OCI-LY1 (cell line): ENCODE measurements at regions not wholly inside any gene's neighbourhood (a gene's known extent, or its start where the extent isn't known, plus 50 kb on each side); places are given as distances from the start of the nearest gene placed in this dataset.

Experiments used
- H2AFZ ChIP-seq: fragments of 200-600 bp; sonication (generic), shearing (Covaris generic); 2 replicates; pipeline ENCODE4 v1.6.0; 2014; ENCODE audit warnings: antibody characterized with exemption, mild to moderate bottlenecking, low read length
- H3F3A ChIP-seq: fragments of 200-600 bp; sonication (generic), shearing (Covaris generic); 2 replicates; pipeline ENCODE4 v1.6.0; 2014; ENCODE audit warnings: mild to moderate bottlenecking, antibody characterized with exemption, low read length, moderate library complexity; ENCODE audit not compliant: insufficient read depth
- H3K27ac ChIP-seq: fragments of 200-600 bp; sonication (generic); 2 replicates; pipeline ENCODE4 v1.5.1; 2014; ENCODE audit warnings: low read length, mixed run types, mild to moderate bottlenecking, low read depth; ENCODE audit not compliant: poor library complexity, severe bottlenecking
- H3K27me3 ChIP-seq: fragments of 200-600 bp; sonication (generic); 2 replicates; pipeline ENCODE4 v1.6.0; 2014; ENCODE audit warnings: antibody characterized with exemption, mild to moderate bottlenecking, low read length, moderate library complexity; ENCODE audit not compliant: insufficient read depth
- H3K36me3 ChIP-seq: fragments of 200-600 bp; sonication (generic); 2 replicates; pipeline ENCODE4 v1.6.1; 2014; ENCODE audit warnings: mild to moderate bottlenecking, antibody characterized with exemption, low read length, moderate library complexity, mixed read lengths; ENCODE audit not compliant: insufficient read depth
- H3K4me1 ChIP-seq: fragments of 200-600 bp; sonication (generic); 2 replicates; pipeline ENCODE4 v1.5.1; 2014; ENCODE audit warnings: mild to moderate bottlenecking, low read length, moderate library complexity; ENCODE audit not compliant: insufficient read depth, severe bottlenecking
- H3K4me2 ChIP-seq: fragments of 200-600 bp; sonication (generic), shearing (Covaris generic); 2 replicates; pipeline ENCODE4 v1.6.1; 2014; ENCODE audit warnings: low read length
- H3K4me3 ChIP-seq: fragments of 200-600 bp; sonication (generic); 2 replicates; pipeline ENCODE4 v1.5.1; 2014; ENCODE audit warnings: low read length, low read depth, mild to moderate bottlenecking, mixed read lengths; ENCODE audit not compliant: poor library complexity, severe bottlenecking
- H3K79me2 ChIP-seq: fragments of 200-600 bp; shearing (Covaris generic); 2 replicates; pipeline ENCODE4 v1.6.1; 2016; ENCODE audit warnings: mixed run types, low read length, mixed read lengths; ENCODE audit not compliant: insufficient read depth
- H3K9ac ChIP-seq: fragments of 200-600 bp; sonication (generic), shearing (Covaris generic); 2 replicates; pipeline ENCODE4 v1.6.1; 2014; ENCODE audit warnings: mild to moderate bottlenecking, low read length, mixed read lengths
- H3K9me2 ChIP-seq: fragments of 200-600 bp; sonication (generic), shearing (Covaris generic); 2 replicates; pipeline ENCODE4 v1.6.1; 2014; ENCODE audit warnings: low read depth, mild to moderate bottlenecking, low read length, mixed read lengths
- H3K9me3 ChIP-seq: fragments of 200-600 bp; shearing (Covaris generic); 2 replicates; pipeline ENCODE4 v1.6.1; 2014; ENCODE audit warnings: low read length, mixed read lengths
- H4K20me1 ChIP-seq: fragments of 200-600 bp; sonication (generic), shearing (Covaris generic); 2 replicates; pipeline ENCODE4 v1.6.0; 2016; ENCODE audit warnings: mild to moderate bottlenecking, low read length; ENCODE audit not compliant: insufficient read depth
- EZH2 ChIP-seq: fragments of 200-600 bp; sonication (generic), shearing (Covaris generic); IDR thresholded peaks from 2 replicates; pipeline ENCODE4 v1.8.0; 2017; ENCODE audit warnings: borderline replicate concordance, mixed run types, mild to moderate bottlenecking, antibody characterized with exemption, low read length, moderate library complexity, mixed read lengths
- TF ChIP-seq, protein P1 (sequence below): fragments of 200-600 bp; sonication (generic), shearing (Covaris generic); IDR thresholded peaks from 2 replicates; pipeline ENCODE4 v1.5.1; 2017; ENCODE audit warnings: mild to moderate bottlenecking, antibody characterized with exemption, low read length, moderate library complexity, mixed read lengths

DNA sequence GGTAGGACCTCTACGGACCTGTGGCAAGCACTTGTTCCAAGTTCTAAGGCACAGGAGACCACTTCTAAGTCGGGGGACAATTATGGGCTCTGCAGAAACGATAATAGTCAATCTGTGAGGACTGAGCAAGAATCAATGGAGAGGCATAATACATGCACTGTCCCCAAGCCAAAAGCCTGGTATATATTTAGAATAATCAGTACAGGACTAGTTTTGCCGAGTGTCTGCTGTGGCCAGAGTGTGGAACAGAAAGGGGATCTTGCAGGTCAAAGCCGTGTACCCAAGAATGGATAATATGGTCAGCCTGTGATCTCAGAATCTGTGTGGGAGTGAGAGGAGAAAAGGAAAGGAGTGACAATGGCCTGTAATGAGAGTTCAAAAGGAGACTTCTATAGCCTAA lies 80.2 kb upstream of the GNAO1 start:
- Histone ChIP-seq H2AFZ (no peak overlapping the region), H3K79me2 (no peaks in the 10 kb centered on the region), H3K27ac (no peak overlapping the region), H3K4me2 (no peak overlapping the region), H3K4me1 (no peaks in the 10 kb centered on the region), H3K9me2 (no peaks in the 10 kb centered on the region), H3F3A (no peaks in the 10 kb centered on the region), H3K36me3 (no peaks in the 10 kb centered on the region), H3K9me3 (no peaks in the 10 kb centered on the region), H3K27me3 (no peaks in the 10 kb centered on the region), H3K4me3 (no peak overlapping the region), H4K20me1 (no peaks in the 10 kb centered on the region), H3K9ac (no peak overlapping the region)
- TF ChIP-seq EZH2: no peak
- TF ChIP-seq, protein P1, sequence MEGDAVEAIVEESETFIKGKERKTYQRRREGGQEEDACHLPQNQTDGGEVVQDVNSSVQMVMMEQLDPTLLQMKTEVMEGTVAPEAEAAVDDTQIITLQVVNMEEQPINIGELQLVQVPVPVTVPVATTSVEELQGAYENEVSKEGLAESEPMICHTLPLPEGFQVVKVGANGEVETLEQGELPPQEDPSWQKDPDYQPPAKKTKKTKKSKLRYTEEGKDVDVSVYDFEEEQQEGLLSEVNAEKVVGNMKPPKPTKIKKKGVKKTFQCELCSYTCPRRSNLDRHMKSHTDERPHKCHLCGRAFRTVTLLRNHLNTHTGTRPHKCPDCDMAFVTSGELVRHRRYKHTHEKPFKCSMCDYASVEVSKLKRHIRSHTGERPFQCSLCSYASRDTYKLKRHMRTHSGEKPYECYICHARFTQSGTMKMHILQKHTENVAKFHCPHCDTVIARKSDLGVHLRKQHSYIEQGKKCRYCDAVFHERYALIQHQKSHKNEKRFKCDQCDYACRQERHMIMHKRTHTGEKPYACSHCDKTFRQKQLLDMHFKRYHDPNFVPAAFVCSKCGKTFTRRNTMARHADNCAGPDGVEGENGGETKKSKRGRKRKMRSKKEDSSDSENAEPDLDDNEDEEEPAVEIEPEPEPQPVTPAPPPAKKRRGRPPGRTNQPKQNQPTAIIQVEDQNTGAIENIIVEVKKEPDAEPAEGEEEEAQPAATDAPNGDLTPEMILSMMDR: no peak

DNA sequence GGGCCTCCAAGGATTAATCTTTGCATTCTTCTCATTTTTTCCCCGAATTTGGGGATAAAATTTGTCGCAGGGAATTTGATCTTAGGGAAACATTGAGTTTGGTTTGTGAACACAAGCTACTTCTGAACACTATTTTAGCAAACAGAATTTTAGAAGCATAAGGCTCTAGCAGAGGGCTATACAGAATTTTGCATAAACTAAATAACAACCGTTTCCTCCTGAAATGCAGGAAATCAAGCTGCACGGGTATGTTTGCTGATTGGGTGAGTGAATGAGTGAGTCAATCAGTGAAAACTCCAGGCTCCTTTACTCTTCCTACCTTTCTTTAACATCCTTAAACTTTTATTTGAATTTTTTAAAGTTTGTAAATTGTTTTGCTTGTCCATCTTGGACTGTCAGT lies 81.3 kb upstream of the GNAO1 start:
- TF ChIP-seq, protein P1: no peak
- no peak for TF ChIP-seq EZH2
- Histone ChIP-seq H3K9me2 (no peaks in the 10 kb centered on the region), H3K9ac (no peak overlapping the region), H3K79me2 (no peaks in the 10 kb centered on the region), H3K27ac (no peak overlapping the region), H3K4me3 (no peak overlapping the region), H3F3A (no peaks in the 10 kb centered on the region), H3K36me3 (no peaks in the 10 kb centered on the region), H4K20me1 (no peaks in the 10 kb centered on the region), H3K27me3 (no peaks in the 10 kb centered on the region), H3K9me3 (no peaks in the 10 kb centered on the region), H2AFZ (no peak overlapping the region), H3K4me2 (no peak overlapping the region), H3K4me1 (no peaks in the 10 kb centered on the region)

DNA sequence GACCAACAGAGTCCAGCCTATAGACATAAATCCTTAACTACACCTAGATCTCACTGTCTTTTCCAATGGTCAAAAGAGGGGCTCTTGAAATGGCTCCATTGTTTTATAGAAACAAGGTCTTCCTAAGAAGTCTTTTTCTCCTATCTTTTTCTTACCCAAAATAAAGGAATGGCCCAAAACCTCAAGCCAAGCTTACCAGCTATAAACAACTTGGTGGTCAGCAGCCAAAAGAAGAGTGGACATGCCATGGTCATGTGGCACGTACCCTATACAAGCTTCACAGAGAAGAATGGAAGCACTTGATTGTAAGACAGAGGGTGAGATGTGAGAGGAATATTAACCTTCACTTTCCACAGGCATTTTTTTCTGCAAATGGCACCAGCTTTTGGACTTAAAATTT lies 82.1 kb upstream of the GNAO1 start:
- Histone ChIP-seq H4K20me1 (no peaks in the 10 kb centered on the region), H3K4me2 (no peak overlapping the region), H3K4me1 (no peaks in the 10 kb centered on the region), H3K9me3 (no peaks in the 10 kb centered on the region), H3K9ac (no peak overlapping the region), H3K36me3 (no peaks in the 10 kb centered on the region), H2AFZ (no peak overlapping the region), H3K79me2 (no peaks in the 10 kb centered on the region), H3K27ac (no peak overlapping the region), H3K27me3 (no peaks in the 10 kb centered on the region), H3K4me3 (no peak overlapping the region), H3K9me2 (no peaks in the 10 kb centered on the region), H3F3A (no peaks in the 10 kb centered on the region)
- TF ChIP-seq, protein P1: no peak
- TF ChIP-seq EZH2: no peak
